MM.1S (cell line): ENCODE measurements at regions not wholly inside any gene's neighbourhood (a gene's known extent, or its start where the extent isn't known, plus 50 kb on each side); places are given as distances from the start of the nearest gene placed in this dataset.

Experiments
- CTCF ChIP-seq: fragments of 300-600 bp; sonication (generic); IDR thresholded peaks from 2 replicates; pipeline ENCODE4 v1.5.1; 2016; ENCODE audit warnings: antibody characterized with exemption, low read length, mixed read lengths
- EZH2 ChIP-seq: fragments of 300-600 bp; sonication (generic); optimal IDR thresholded peaks from 2 replicates; pipeline ENCODE3; 2017; ENCODE audit warnings: low read depth, mild to moderate bottlenecking, antibody characterized with exemption, low read length, mixed read lengths
- EZH2phosphoT487 ChIP-seq: fragments of 300-600 bp; sonication (generic); IDR thresholded peaks from 2 replicates; pipeline ENCODE4 v1.6.1; 2018; ENCODE audit warnings: antibody characterized with exemption, low read length

- no peak for TF ChIP-seq CTCF
- no peak for TF ChIP-seq EZH2
- no peak for TF ChIP-seq EZH2phosphoT487
These were observed 347.4 kb upstream of the PRICKLE1 start for GRCh38 chr12:42936991-42937390.
